Activated B cell treated with CpG ODN at 0.5 μM for 24 hours (primary cell): ENCODE measurements at regions not wholly inside any gene's neighbourhood (a gene's known extent, or its start where the extent isn't known, plus 50 kb on each side); places are given as distances from the start of the nearest gene placed in this dataset.

ENCODE experiments used
- ATAC-seq: fragments of 200-7000 bp; cut with Tn5 transposase; one replicate; pipeline ENCODE4 v1.10.0; 2021; ENCODE audit warnings: low read depth, mild to moderate bottlenecking, moderate library complexity
- CTCF ChIA-PET: fragments of 350-600 bp; sonication (Branson Sonifier 250); formaldehyde crosslinking; loops from one replicate; lab custom pipeline; 2021; ENCODE audit warnings: antibody characterized with exemption; lab: Charles Lee
- POLR2A ChIA-PET: fragments of 350-600 bp; sonication (Branson Sonifier 250); formaldehyde crosslinking; loops from one replicate; lab custom pipeline; 2021; ENCODE audit warnings: antibody characterized with exemption; lab: Charles Lee
- DNase-seq: peaks from one replicate; pipeline ENCODE4 v3.0.0; 2022
- H3K27ac Mint-ChIP-seq: one replicate; pipeline ENCODE4 v1.8.0; 2020; ENCODE audit warnings: mixed read lengths
- H3K27me3 Mint-ChIP-seq: one replicate; pipeline ENCODE4 v1.8.0; 2021; ENCODE audit warnings: mixed read lengths
- H3K36me3 Mint-ChIP-seq: one replicate; pipeline ENCODE4 v1.8.0; 2021; ENCODE audit warnings: low read depth, mixed read lengths
- H3K4me1 Mint-ChIP-seq: one replicate; pipeline ENCODE4 v1.8.0; 2021; ENCODE audit warnings: mixed read lengths
- H3K4me3 Mint-ChIP-seq: one replicate; pipeline ENCODE4 v1.8.0; 2020; ENCODE audit warnings: mild to moderate bottlenecking, mixed read lengths
- H3K9me3 Mint-ChIP-seq: one replicate; pipeline ENCODE4 v1.8.0; 2020; ENCODE audit warnings: mixed read lengths
- CTCF ChIP-seq: fragments of 200-600 bp; IDR thresholded peaks from one replicate; pipeline ENCODE4 v1.8.0; 2022; ENCODE audit warnings: antibody characterized with exemption, mild to moderate bottlenecking
- intact Hi-C: fragments of 100-400 bp; cut with micrococcal nuclease; formaldehyde crosslinking; loops from one replicate; pipeline ENCODE4 v1.15.1; 2024

- Mint-ChIP-seq H3K36me3 (no peaks in the 10 kb centered on the region), H3K4me3 (no peak overlapping the region), H3K4me1 (peaks cover 6% of the 10 kb centered on the region), H3K9me3 (no peaks in the 10 kb centered on the region), H3K27me3 (peaks cover 5% of the 10 kb centered on the region), H3K27ac (no peak overlapping the region)
- ATAC-seq (no peak), DNase-seq (no peak)
- no peak for TF ChIP-seq CTCF
- CTCF ChIA-PET, result no interaction called here
- intact Hi-C loops, result no loop called here
- POLR2A ChIA-PET, result no interaction called here
Observed at GRCh38 chr2:355773-356172, 67.9 kb upstream of the ALKAL2 start.

- CTCF ChIA-PET, result no interaction called here
Observed at GRCh38 chr2:352696-353095, 64.8 kb upstream of the ALKAL2 start.

GRCh38 chr2:349390-349789, 61.5 kb upstream of the ALKAL2 start:
- CTCF ChIA-PET, result no interaction called here

More at GRCh38 chr2:352696-353095, 64.8 kb upstream of the ALKAL2 start:
- DNase-seq (no peak), ATAC-seq (no peak)
- H3K27me3 Mint-ChIP-seq, result peaks cover 4% of the 10 kb centered on the region
- intact Hi-C loops, result no loop called here
- no peaks in the 10 kb centered on the region for H3K36me3 Mint-ChIP-seq
- no peak overlapping the region for H3K4me3 Mint-ChIP-seq
- no peak overlapping the region for H3K27ac Mint-ChIP-seq
- POLR2A ChIA-PET, result no interaction called here
- TF ChIP-seq CTCF, result no peak
- no peaks in the 10 kb centered on the region for H3K9me3 Mint-ChIP-seq
- H3K4me1 Mint-ChIP-seq, result peaks cover 22% of the 10 kb centered on the region

GRCh38 chr2:348361-348916, 60.5 kb upstream of the ALKAL2 start:
- Mint-ChIP-seq H3K27ac (no peak overlapping the region), H3K27me3 (peaks cover 3% of the 10 kb centered on the region), H3K4me3 (no peak overlapping the region), H3K9me3 (no peaks in the 10 kb centered on the region), H3K36me3 (no peaks in the 10 kb centered on the region), H3K4me1 (peaks cover 23% of the 10 kb centered on the region)
- ChIA-PET POLR2A (no interaction called here), CTCF (no interaction called here)
- TF ChIP-seq CTCF, result no peak
- ATAC-seq (no peak), DNase-seq (no peak)
- intact Hi-C loops, result loop anchor here (5.0 kb wide), 1 partner anchor 119 kb away; no protein-coding TSS in a partner anchor

More at GRCh38 chr2:349390-349789, 61.5 kb upstream of the ALKAL2 start:
- POLR2A ChIA-PET, result no interaction called here
- Mint-ChIP-seq H3K27ac (no peak overlapping the region), H3K36me3 (no peaks in the 10 kb centered on the region), H3K9me3 (no peaks in the 10 kb centered on the region), H3K27me3 (peaks cover 3% of the 10 kb centered on the region), H3K4me1 (peaks cover 22% of the 10 kb centered on the region), H3K4me3 (no peak overlapping the region)
- DNase-seq, result no peak
- intact Hi-C loops, result loop anchor here (5.0 kb wide), 1 partner anchor 118 kb away; no protein-coding TSS in a partner anchor
- ATAC-seq, result no peak
- TF ChIP-seq CTCF, result no peak

- POLR2A ChIA-PET, result no interaction called here
- DNase-seq (no peak), ATAC-seq (no peak)
- no peak for TF ChIP-seq CTCF
- Mint-ChIP-seq H3K27me3 (peaks cover 5% of the 10 kb centered on the region), H3K9me3 (no peaks in the 10 kb centered on the region), H3K27ac (no peak overlapping the region), H3K36me3 (no peaks in the 10 kb centered on the region), H3K4me1 (peaks cover 30% of the 10 kb centered on the region), H3K4me3 (no peak overlapping the region)
- CTCF ChIA-PET, result no interaction called here
- intact Hi-C loops, result loop anchor here (5.0 kb wide), 1 partner anchor 122 kb away; no protein-coding TSS in a partner anchor
Observed at GRCh38 chr2:344811-345210, 56.9 kb upstream of the ALKAL2 start.
